Parathyroid adenoma (tissue), 2 donors: ENCODE measurements at regions not wholly inside any gene's neighbourhood (a gene's known extent, or its start where the extent isn't known, plus 50 kb on each side); places are given as distances from the start of the nearest gene placed in this dataset.

ENCODE experiments used
- H2AFZ ChIP-seq: fragments of 300-600 bp; sonication (generic); one replicate; pipeline ENCODE4 v1.7.0; 2017; ENCODE audit warnings: antibody characterized with exemption, mild to moderate bottlenecking
- H3K27ac ChIP-seq: fragments of 300-600 bp; sonication (generic); one replicate; pipeline ENCODE4 v1.7.0; 2017
- H3K27me3 ChIP-seq: fragments of 300-600 bp; sonication (generic); one replicate; pipeline ENCODE4 v1.7.0; 2017; ENCODE audit warnings: low read length; ENCODE audit not compliant: control insufficient read depth, insufficient read depth
- H3K36me3 ChIP-seq: fragments of 300-600 bp; sonication (generic); one replicate; pipeline ENCODE4 v1.7.0; 2017; ENCODE audit warnings: low read length; ENCODE audit not compliant: control insufficient read depth, insufficient read depth
- H3K4me1 ChIP-seq: fragments of 300-600 bp; sonication (generic); one replicate; pipeline ENCODE4 v1.7.0; 2017; ENCODE audit warnings: control low read depth
- H3K4me2 ChIP-seq: fragments of 300-600 bp; sonication (generic); one replicate; pipeline ENCODE4 v1.7.0; 2017; ENCODE audit warnings: low read length
- H3K4me3 ChIP-seq: fragments of 300-600 bp; sonication (generic); one replicate; pipeline ENCODE4 v1.7.0; 2017; ENCODE audit warnings: low read depth, low read length
- H3K79me2 ChIP-seq: fragments of 300-600 bp; sonication (generic); one replicate; pipeline ENCODE4 v1.7.0; 2017; ENCODE audit warnings: control low read depth
- H3K9ac ChIP-seq: fragments of 300-600 bp; sonication (generic); one replicate; pipeline ENCODE4 v1.7.0; 2017; ENCODE audit warnings: mild to moderate bottlenecking
- H3K9me3 ChIP-seq: fragments of 300-600 bp; sonication (generic); one replicate; pipeline ENCODE4 v1.7.0; 2017; ENCODE audit warnings: low read length; ENCODE audit not compliant: control insufficient read depth
- TF ChIP-seq, protein P1 (sequence below): fragments of 300-600 bp; sonication (generic); IDR thresholded peaks from one replicate; pipeline ENCODE4 v1.7.0; 2017; ENCODE audit warnings: antibody characterized with exemption, mild to moderate bottlenecking
- donor health status: primary hyperparathyroidism.

DNA sequence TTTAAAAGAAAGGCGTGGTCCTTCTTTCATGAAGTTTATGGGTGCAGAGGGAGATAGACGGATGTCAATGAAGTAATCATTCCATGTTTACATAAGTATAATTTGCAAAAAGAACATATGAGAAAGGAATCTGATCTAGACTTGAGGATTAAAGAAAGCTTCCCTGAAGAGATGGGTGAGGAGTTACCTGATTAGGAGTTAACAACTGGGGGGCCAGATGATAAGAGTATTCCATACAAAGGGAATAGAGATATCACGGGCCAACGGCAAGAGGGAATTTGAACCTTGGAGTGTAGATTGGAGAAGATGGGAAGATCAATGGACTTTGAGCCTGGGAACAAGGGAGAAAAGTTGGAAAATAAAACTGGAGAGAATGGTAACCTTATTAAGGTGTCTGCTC, 1959.9 kb upstream of the WWC1 start:
- TF ChIP-seq, protein P1, sequence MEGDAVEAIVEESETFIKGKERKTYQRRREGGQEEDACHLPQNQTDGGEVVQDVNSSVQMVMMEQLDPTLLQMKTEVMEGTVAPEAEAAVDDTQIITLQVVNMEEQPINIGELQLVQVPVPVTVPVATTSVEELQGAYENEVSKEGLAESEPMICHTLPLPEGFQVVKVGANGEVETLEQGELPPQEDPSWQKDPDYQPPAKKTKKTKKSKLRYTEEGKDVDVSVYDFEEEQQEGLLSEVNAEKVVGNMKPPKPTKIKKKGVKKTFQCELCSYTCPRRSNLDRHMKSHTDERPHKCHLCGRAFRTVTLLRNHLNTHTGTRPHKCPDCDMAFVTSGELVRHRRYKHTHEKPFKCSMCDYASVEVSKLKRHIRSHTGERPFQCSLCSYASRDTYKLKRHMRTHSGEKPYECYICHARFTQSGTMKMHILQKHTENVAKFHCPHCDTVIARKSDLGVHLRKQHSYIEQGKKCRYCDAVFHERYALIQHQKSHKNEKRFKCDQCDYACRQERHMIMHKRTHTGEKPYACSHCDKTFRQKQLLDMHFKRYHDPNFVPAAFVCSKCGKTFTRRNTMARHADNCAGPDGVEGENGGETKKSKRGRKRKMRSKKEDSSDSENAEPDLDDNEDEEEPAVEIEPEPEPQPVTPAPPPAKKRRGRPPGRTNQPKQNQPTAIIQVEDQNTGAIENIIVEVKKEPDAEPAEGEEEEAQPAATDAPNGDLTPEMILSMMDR, result no peak
- H3K4me3 ChIP-seq, result no peak overlapping the region
- no peaks in the 10 kb centered on the region for H3K27me3 ChIP-seq
- H3K36me3 ChIP-seq, result no peaks in the 10 kb centered on the region
- H3K4me2 ChIP-seq, result no peak overlapping the region
- H2AFZ ChIP-seq, result no peak overlapping the region
- no peak overlapping the region for H3K27ac ChIP-seq
- H3K79me2 ChIP-seq, result no peaks in the 10 kb centered on the region
- no peaks in the 10 kb centered on the region for H3K9me3 ChIP-seq
- H3K4me1 ChIP-seq, result no peaks in the 10 kb centered on the region
- H3K9ac ChIP-seq, result no peak overlapping the region

DNA sequence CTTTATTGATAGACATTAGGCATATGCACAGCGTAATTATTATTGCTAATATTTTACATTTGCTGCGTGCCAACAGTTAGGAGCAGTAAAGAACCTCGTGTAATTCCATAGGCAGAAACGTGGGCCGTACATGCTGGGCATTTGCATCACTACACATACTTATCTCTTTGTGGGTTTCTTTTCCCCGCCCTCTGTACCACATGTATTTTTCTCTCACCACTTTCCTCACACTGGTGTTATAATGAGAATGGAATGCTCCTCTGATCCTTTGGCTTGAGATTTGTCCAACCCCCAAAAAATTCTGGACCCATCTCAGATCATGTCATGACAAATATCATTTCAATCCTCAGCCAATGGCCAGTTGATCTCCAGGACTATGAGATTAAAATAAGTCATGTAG, 1952.6 kb upstream of the WWC1 start:
- Histone ChIP-seq H3K9ac (no peak overlapping the region), H3K27ac (no peak overlapping the region), H3K9me3 (no peaks in the 10 kb centered on the region), H3K79me2 (no peaks in the 10 kb centered on the region), H3K4me3 (no peak overlapping the region), H3K27me3 (no peaks in the 10 kb centered on the region), H3K4me1 (no peaks in the 10 kb centered on the region), H3K36me3 (no peaks in the 10 kb centered on the region), H3K4me2 (no peak overlapping the region), H2AFZ (no peak overlapping the region)
- TF ChIP-seq, protein P1, result no peak

DNA sequence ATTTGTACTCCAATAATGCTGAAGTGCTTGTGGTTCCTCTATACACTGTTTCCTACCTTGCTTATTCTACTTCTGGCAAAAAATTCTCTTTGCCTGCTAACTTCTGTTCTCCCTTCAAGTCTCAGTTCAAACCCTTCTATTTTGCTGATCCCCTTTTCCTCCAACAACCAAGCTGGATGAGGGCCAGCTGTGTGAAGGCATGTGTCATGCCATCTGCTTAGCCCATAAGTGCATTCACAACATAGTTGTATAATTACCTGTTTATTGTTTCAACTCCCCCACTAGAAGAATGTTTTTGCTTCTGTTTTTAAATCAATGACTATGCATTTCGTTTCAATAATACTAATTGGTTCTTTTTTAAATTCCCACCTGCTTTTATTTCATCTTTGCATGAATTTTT, 1951.4 kb upstream of the WWC1 start:
- H3K9ac ChIP-seq, result no peak overlapping the region
- no peaks in the 10 kb centered on the region for H3K27me3 ChIP-seq
- H3K4me1 ChIP-seq, result no peaks in the 10 kb centered on the region
- H3K27ac ChIP-seq, result no peak overlapping the region
- no peak overlapping the region for H3K4me2 ChIP-seq
- TF ChIP-seq, protein P1, result no peak
- H3K36me3 ChIP-seq, result no peaks in the 10 kb centered on the region
- H2AFZ ChIP-seq, result no peak overlapping the region
- no peaks in the 10 kb centered on the region for H3K79me2 ChIP-seq
- no peak overlapping the region for H3K4me3 ChIP-seq
- H3K9me3 ChIP-seq, result no peaks in the 10 kb centered on the region

DNA sequence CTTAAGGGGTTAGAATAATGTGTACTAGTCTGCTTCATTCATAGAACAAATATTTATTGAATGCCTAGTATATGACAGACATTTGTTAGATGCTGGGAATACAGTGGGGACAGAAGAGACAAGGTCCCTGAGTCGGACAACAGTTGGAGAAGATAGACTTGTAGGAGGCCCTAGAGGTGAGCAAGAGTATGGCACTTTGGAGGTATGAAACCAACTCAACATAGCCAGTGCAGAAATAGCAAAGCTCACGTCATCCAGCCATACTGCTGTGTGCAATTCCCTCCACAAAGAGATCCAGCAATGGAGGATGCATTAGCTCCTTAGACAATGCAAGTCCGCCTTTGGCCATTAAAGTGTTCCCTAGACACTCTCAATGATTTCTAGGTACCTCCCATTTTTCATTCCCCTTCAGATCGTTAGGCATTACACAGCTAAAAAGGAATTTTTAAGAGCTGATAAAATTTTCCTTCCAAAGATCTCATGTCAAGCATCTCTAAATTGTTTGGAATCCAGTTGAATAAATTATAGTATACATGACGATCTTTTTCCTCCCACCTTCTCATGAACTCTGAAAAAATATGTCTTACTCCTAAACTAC, 1949.6 kb upstream of the WWC1 start:
- no peaks in the 10 kb centered on the region for H3K79me2 ChIP-seq
- H3K9ac ChIP-seq, result no peak overlapping the region
- H3K4me3 ChIP-seq, result no peak overlapping the region
- no peak overlapping the region for H2AFZ ChIP-seq
- H3K9me3 ChIP-seq, result no peaks in the 10 kb centered on the region
- H3K36me3 ChIP-seq, result no peaks in the 10 kb centered on the region
- TF ChIP-seq, protein P1, result no peak
- no peaks in the 10 kb centered on the region for H3K27me3 ChIP-seq
- no peak overlapping the region for H3K27ac ChIP-seq
- no peaks in the 10 kb centered on the region for H3K4me1 ChIP-seq
- H3K4me2 ChIP-seq, result no peak overlapping the region

DNA sequence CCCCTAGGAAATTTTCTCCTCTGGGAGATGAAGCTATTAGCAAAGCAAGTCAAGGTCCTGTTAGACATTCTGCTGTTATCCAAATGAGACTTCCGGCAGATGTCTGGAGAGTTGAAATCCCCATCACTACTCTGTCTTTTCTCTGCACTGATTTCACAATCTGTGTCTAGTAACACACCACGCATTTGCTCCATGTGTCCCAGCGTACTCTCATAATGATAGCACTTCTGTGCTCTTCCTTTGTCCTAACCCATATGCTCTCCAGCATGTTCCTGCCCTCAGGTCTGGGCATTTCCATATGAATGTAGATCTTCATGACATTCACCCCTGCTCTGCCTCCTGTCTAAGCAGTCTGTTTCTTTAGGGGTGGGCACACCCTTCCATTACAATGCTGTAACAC, 1949.0 kb upstream of the WWC1 start:
- no peaks in the 10 kb centered on the region for H3K27me3 ChIP-seq
- no peak overlapping the region for H3K9ac ChIP-seq
- no peak overlapping the region for H3K27ac ChIP-seq
- no peak overlapping the region for H3K4me3 ChIP-seq
- H3K9me3 ChIP-seq, result no peaks in the 10 kb centered on the region
- H3K36me3 ChIP-seq, result no peaks in the 10 kb centered on the region
- no peaks in the 10 kb centered on the region for H3K79me2 ChIP-seq
- TF ChIP-seq, protein P1, result no peak
- H3K4me2 ChIP-seq, result no peak overlapping the region
- no peaks in the 10 kb centered on the region for H3K4me1 ChIP-seq
- H2AFZ ChIP-seq, result no peak overlapping the region
